ENCODE measurements at regions not wholly inside any gene's neighbourhood (a gene's known extent, or its start where the extent isn't known, plus 50 kb on each side); places are given as distances from the start of the nearest gene placed in this dataset.

DNA sequence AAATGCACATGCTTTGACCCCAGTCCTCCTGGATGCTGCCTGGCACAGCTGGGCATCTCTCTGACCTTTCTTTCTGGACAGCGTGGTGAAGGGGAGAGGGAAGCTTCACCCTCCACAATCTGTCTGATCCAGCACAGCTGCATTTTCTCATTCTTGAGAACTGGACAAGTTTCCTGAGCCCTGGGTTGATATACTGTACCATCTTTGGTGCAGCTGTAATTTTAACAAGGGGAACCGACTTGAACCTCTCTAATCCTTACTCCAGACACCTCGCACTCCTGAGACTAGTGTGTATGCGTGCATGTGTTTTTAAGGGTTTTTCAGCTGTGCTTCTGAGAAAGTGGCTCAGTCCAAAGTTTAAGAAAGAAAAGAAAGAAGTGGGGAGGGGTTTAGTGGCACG is 655.7 kb downstream of the INHBA start:
- H3K36me3 Mint-ChIP-seq: no peaks in the 10 kb centered on the region

GRCh38 chr7:41046776-41047175 is 656.1 kb downstream of the INHBA start:
- H3K9me3 ChIP-seq (ENCODE audit: low read depth): no peaks in the 10 kb centered on the region
- H3K9me3 Mint-ChIP-seq: peaks cover 8% of the 10 kb centered on the region
- no peaks in the 10 kb centered on the region for H3K27me3 Mint-ChIP-seq (ENCODE audit: insufficient read depth, low read depth)
- H3K27ac Mint-ChIP-seq: no peak overlapping the region
- H4K20me1 ChIP-seq (ENCODE audit: low read depth): no peaks in the 10 kb centered on the region
- no peaks in the 10 kb centered on the region for H3K36me3 Mint-ChIP-seq
- DNase-seq (ENCODE audit: low spot score): no peak
- no peaks in the 10 kb centered on the region for H3K36me3 ChIP-seq
- H3K27me3 ChIP-seq: no peaks in the 10 kb centered on the region
- peaks cover 21% of the 10 kb centered on the region for H3K4me1 Mint-ChIP-seq
- H3K4me3 ChIP-seq: no peak overlapping the region
- H3K4me1 ChIP-seq: peaks cover 7% of the 10 kb centered on the region
- H3F3A ChIP-seq (ENCODE audit: low read depth): no peaks in the 10 kb centered on the region
- H2AFZ ChIP-seq (replicated peaks): no peak overlapping the region
- H3K79me2 ChIP-seq (ENCODE audit: low read depth): no peaks in the 10 kb centered on the region
- H3K27ac ChIP-seq: no peak overlapping the region
- H3K4me3 Mint-ChIP-seq: no peak overlapping the region
- no peak for TF ChIP-seq EZH2phosphoT487 (IDR thresholded peaks at IDR 0.05)
- TF ChIP-seq EZH2 (IDR thresholded peaks at IDR 0.05): no peak
- no peak overlapping the region for H3K9ac ChIP-seq
- H3K4me2 ChIP-seq: no peak overlapping the region

More for the DNA sequence above, 655.7 kb downstream of the INHBA start:
- Histone ChIP-seq H2AFZ (replicated peaks) (no peak overlapping the region), H3K4me2 (no peak overlapping the region), H3K4me3 (no peak overlapping the region), H3K27ac (no peak overlapping the region), H3K9ac (no peak overlapping the region), H4K20me1 (ENCODE audit: low read depth) (no peaks in the 10 kb centered on the region), H3K27me3 (no peaks in the 10 kb centered on the region), H3K9me3 (ENCODE audit: low read depth) (no peaks in the 10 kb centered on the region), H3K79me2 (ENCODE audit: low read depth) (no peaks in the 10 kb centered on the region), H3K36me3 (no peaks in the 10 kb centered on the region), H3K4me1 (peaks cover 11% of the 10 kb centered on the region), H3F3A (ENCODE audit: low read depth) (no peaks in the 10 kb centered on the region)
- H3K27ac Mint-ChIP-seq: no peak overlapping the region
- peaks cover 2% of the 10 kb centered on the region for H3K27me3 Mint-ChIP-seq (ENCODE audit: insufficient read depth, low read depth)
- H3K9me3 Mint-ChIP-seq: peaks cover 7% of the 10 kb centered on the region
- TF ChIP-seq, protein P1, sequence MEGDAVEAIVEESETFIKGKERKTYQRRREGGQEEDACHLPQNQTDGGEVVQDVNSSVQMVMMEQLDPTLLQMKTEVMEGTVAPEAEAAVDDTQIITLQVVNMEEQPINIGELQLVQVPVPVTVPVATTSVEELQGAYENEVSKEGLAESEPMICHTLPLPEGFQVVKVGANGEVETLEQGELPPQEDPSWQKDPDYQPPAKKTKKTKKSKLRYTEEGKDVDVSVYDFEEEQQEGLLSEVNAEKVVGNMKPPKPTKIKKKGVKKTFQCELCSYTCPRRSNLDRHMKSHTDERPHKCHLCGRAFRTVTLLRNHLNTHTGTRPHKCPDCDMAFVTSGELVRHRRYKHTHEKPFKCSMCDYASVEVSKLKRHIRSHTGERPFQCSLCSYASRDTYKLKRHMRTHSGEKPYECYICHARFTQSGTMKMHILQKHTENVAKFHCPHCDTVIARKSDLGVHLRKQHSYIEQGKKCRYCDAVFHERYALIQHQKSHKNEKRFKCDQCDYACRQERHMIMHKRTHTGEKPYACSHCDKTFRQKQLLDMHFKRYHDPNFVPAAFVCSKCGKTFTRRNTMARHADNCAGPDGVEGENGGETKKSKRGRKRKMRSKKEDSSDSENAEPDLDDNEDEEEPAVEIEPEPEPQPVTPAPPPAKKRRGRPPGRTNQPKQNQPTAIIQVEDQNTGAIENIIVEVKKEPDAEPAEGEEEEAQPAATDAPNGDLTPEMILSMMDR (IDR thresholded peaks at IDR 0.05): no peak
- TF ChIP-seq EZH2phosphoT487 (IDR thresholded peaks at IDR 0.05) (no peak), EZH2 (IDR thresholded peaks at IDR 0.05) (no peak)
- DNase-seq (ENCODE audit: low spot score): no peak
- H3K4me1 Mint-ChIP-seq: peaks cover 25% of the 10 kb centered on the region
- no peak overlapping the region for H3K4me3 Mint-ChIP-seq

GRCh38 chr7:41046221-41046761 is 656.6 kb downstream of the INHBA start:
- Histone ChIP-seq H3K27ac (no peak overlapping the region), H3K9me3 (ENCODE audit: low read depth) (no peaks in the 10 kb centered on the region), H2AFZ (replicated peaks) (no peak overlapping the region), H4K20me1 (ENCODE audit: low read depth) (no peaks in the 10 kb centered on the region), H3K27me3 (no peaks in the 10 kb centered on the region), H3K4me2 (no peak overlapping the region), H3K4me1 (peaks cover 2% of the 10 kb centered on the region), H3K36me3 (no peaks in the 10 kb centered on the region), H3K9ac (no peak overlapping the region), H3K4me3 (no peak overlapping the region), H3F3A (ENCODE audit: low read depth) (no peaks in the 10 kb centered on the region), H3K79me2 (ENCODE audit: low read depth) (no peaks in the 10 kb centered on the region)
- no peaks in the 10 kb centered on the region for H3K36me3 Mint-ChIP-seq
- peaks cover 16% of the 10 kb centered on the region for H3K4me1 Mint-ChIP-seq
- no peak for DNase-seq (ENCODE audit: low spot score)
- H3K4me3 Mint-ChIP-seq: no peak overlapping the region
- TF ChIP-seq EZH2 (IDR thresholded peaks at IDR 0.05) (no peak), EZH2phosphoT487 (IDR thresholded peaks at IDR 0.05) (no peak)
- TF ChIP-seq, protein P1 (IDR thresholded peaks at IDR 0.05): no peak
- peaks cover 8% of the 10 kb centered on the region for H3K9me3 Mint-ChIP-seq
- H3K27me3 Mint-ChIP-seq (ENCODE audit: insufficient read depth, low read depth): no peaks in the 10 kb centered on the region
- H3K27ac Mint-ChIP-seq: no peak overlapping the region

GRCh38 chr7:41045556-41046123 is 657.2 kb downstream of the INHBA start:
- Mint-ChIP-seq H3K9me3 (peaks cover 8% of the 10 kb centered on the region), H3K36me3 (no peaks in the 10 kb centered on the region), H3K27ac (no peak overlapping the region), H3K27me3 (ENCODE audit: insufficient read depth, low read depth) (no peaks in the 10 kb centered on the region), H3K4me3 (no peak overlapping the region), H3K4me1 (peaks cover 11% of the 10 kb centered on the region)
- no peak overlapping the region for H3K4me3 ChIP-seq
- H3K36me3 ChIP-seq: no peaks in the 10 kb centered on the region
- H2AFZ ChIP-seq (replicated peaks): no peak overlapping the region
- H3K9ac ChIP-seq: no peak overlapping the region
- H3K4me1 ChIP-seq: no peaks in the 10 kb centered on the region
- no peaks in the 10 kb centered on the region for H3K9me3 ChIP-seq (ENCODE audit: low read depth)
- H4K20me1 ChIP-seq (ENCODE audit: low read depth): no peaks in the 10 kb centered on the region
- no peak overlapping the region for H3K4me2 ChIP-seq
- DNase-seq (ENCODE audit: low spot score): peak; percentile 19
- no peak for TF ChIP-seq EZH2 (IDR thresholded peaks at IDR 0.05)
- TF ChIP-seq, protein P1 (IDR thresholded peaks at IDR 0.05): peak; percentile 37
- H3F3A ChIP-seq (ENCODE audit: low read depth): no peaks in the 10 kb centered on the region
- no peak overlapping the region for H3K27ac ChIP-seq
- H3K27me3 ChIP-seq: no peaks in the 10 kb centered on the region
- no peaks in the 10 kb centered on the region for H3K79me2 ChIP-seq (ENCODE audit: low read depth)

Measured in neural progenitor cell (in vitro differentiated cells).